ENCODE measurements at regions not wholly inside any gene's neighbourhood (a gene's known extent, or its start where the extent isn't known, plus 50 kb on each side); places are given as distances from the start of the nearest gene placed in this dataset.
"Not testable (repeated sequence)": the region's sequence is repeated elsewhere in the genome, so short reads cannot be mapped to it uniquely, and the experiment has no call there.

GRCh38 chr1:29800120-29800519 is 563.8 kb downstream of the PTPRU start:
- no peak for DNase-seq

GRCh38 chr1:29798699-29799566 is 562.6 kb downstream of the PTPRU start:
- DNase-seq = no peak

GRCh38 chr1:29797125-29797524 is 560.8 kb downstream of the PTPRU start:
- not testable (repeated sequence) for DNase-seq

- not testable (repeated sequence) for DNase-seq
Observed at GRCh38 chr1:29795965-29796364, 559.6 kb downstream of the PTPRU start.

- no peak for DNase-seq
Observed at GRCh38 chr1:29793653-29794348, 557.5 kb downstream of the PTPRU start.

GRCh38 chr1:29793101-29793546 is 556.8 kb downstream of the PTPRU start:
- peak; percentile 13 for DNase-seq

- no peak for DNase-seq
Observed at GRCh38 chr1:29789910-29790247, 553.6 kb downstream of the PTPRU start.

GRCh38 chr1:29789221-29789909 is 553.0 kb downstream of the PTPRU start:
- DNase-seq = no peak

GRCh38 chr1:29786791-29787732 is 550.7 kb downstream of the PTPRU start:
- no peak for DNase-seq

- no peak for DNase-seq
Observed at GRCh38 chr1:29786195-29786594, 549.9 kb downstream of the PTPRU start.

GRCh38 chr1:29785554-29785953 is 549.2 kb downstream of the PTPRU start:
- no peak for DNase-seq

GRCh38 chr1:29785137-29785527 is 548.8 kb downstream of the PTPRU start:
- DNase-seq = no peak

GRCh38 chr1:29784276-29785136 is 548.2 kb downstream of the PTPRU start:
- no peak for DNase-seq

GRCh38 chr1:29783508-29784275 is 547.4 kb downstream of the PTPRU start:
- DNase-seq = no peak

- DNase-seq = no peak
Observed at GRCh38 chr1:29782846-29783507, 546.7 kb downstream of the PTPRU start.

- DNase-seq = no peak
Observed at GRCh38 chr1:29779146-29779545, 542.8 kb downstream of the PTPRU start.

GRCh38 chr1:29777522-29777921 is 541.2 kb downstream of the PTPRU start:
- no peak for DNase-seq

GRCh38 chr1:29774355-29774754 is 538.0 kb downstream of the PTPRU start:
- DNase-seq = no peak

- DNase-seq = no peak
Observed at GRCh38 chr1:29772584-29773100, 536.3 kb downstream of the PTPRU start.

Measured in NCI-H446 treated with DMSO at 0.1 percent for 48 hours (cell line).